ENCODE measurements at regions not wholly inside any gene's neighbourhood (a gene's known extent, or its start where the extent isn't known, plus 50 kb on each side); places are given as distances from the start of the nearest gene placed in this dataset.

DNA sequence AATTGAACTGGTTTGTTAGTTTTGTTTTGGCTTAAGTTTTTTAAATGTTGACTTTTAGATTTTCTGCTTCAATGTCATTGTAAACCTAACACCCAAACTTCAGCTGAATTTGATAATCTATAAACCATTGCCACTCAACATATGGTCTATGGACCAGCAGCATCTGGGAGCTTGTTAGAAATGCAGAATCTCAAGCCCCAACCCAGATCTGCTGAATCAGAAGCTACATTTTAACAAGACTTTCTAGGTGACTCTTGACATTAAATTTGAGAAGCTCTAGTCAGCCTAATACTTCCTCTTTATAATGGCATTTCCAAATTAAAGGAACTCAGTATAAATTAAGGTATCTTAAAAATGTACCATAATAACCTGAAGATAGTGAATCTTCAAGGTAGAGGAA, 96.5 kb upstream of the THRB start:
- TF ChIP-seq POLR2A (IDR thresholded peaks at IDR 0.05; ENCODE audit: low read depth) (no peak), EP300 (IDR thresholded peaks at IDR 0.05) (no peak)
- TF ChIP-seq, protein P1, sequence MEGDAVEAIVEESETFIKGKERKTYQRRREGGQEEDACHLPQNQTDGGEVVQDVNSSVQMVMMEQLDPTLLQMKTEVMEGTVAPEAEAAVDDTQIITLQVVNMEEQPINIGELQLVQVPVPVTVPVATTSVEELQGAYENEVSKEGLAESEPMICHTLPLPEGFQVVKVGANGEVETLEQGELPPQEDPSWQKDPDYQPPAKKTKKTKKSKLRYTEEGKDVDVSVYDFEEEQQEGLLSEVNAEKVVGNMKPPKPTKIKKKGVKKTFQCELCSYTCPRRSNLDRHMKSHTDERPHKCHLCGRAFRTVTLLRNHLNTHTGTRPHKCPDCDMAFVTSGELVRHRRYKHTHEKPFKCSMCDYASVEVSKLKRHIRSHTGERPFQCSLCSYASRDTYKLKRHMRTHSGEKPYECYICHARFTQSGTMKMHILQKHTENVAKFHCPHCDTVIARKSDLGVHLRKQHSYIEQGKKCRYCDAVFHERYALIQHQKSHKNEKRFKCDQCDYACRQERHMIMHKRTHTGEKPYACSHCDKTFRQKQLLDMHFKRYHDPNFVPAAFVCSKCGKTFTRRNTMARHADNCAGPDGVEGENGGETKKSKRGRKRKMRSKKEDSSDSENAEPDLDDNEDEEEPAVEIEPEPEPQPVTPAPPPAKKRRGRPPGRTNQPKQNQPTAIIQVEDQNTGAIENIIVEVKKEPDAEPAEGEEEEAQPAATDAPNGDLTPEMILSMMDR (IDR thresholded peaks at IDR 0.05), result no peak

All from esophagus muscularis mucosa (tissue), 4 donors.